Epithelial cell of proximal tubule (primary cell): ENCODE measurements at regions not wholly inside any gene's neighbourhood (a gene's known extent, or its start where the extent isn't known, plus 50 kb on each side); places are given as distances from the start of the nearest gene placed in this dataset.

Source experiments
- DNase-seq: peaks from one replicate; pipeline ENCODE4 v3.0.0-alpha.2; 2011; ENCODE audit warnings: low read depth
- H3K4me3 ChIP-seq: 2 replicates; pipeline ENCODE4 v1.5.1; 2011; ENCODE audit warnings: low read depth, mild to moderate bottlenecking, low read length
- CTCF ChIP-seq: conservative IDR thresholded peaks from 2 replicates; pipeline ENCODE4 v1.5.1; 2012; ENCODE audit warnings: low read depth, mild to moderate bottlenecking, low read length

GRCh38 chr2:204277226-204277625, 268.0 kb upstream of the PARD3B start:
- DNase-seq: no peak
- no peak overlapping the region for H3K4me3 ChIP-seq
- no peak for TF ChIP-seq CTCF

GRCh38 chr2:204278454-204278853, 266.8 kb upstream of the PARD3B start:
- TF ChIP-seq CTCF: no peak
- DNase-seq: no peak
- no peak overlapping the region for H3K4me3 ChIP-seq

- TF ChIP-seq CTCF: no peak
- no peak overlapping the region for H3K4me3 ChIP-seq
- DNase-seq: no peak
Measured at GRCh38 chr2:204279819-204280218, 265.5 kb upstream of the PARD3B start.

GRCh38 chr2:204280262-204280668, 265.0 kb upstream of the PARD3B start:
- DNase-seq: no peak
- H3K4me3 ChIP-seq: no peak overlapping the region
- no peak for TF ChIP-seq CTCF

GRCh38 chr2:204282081-204282480, 263.2 kb upstream of the PARD3B start:
- H3K4me3 ChIP-seq: no peak overlapping the region
- TF ChIP-seq CTCF: no peak

GRCh38 chr2:204282525-204282924, 262.8 kb upstream of the PARD3B start:
- peak; percentile 70 for DNase-seq
- H3K4me3 ChIP-seq: no peak overlapping the region
- no peak for TF ChIP-seq CTCF

More at GRCh38 chr2:204282081-204282480, 263.2 kb upstream of the PARD3B start:
- no peak for DNase-seq

GRCh38 chr2:204289066-204289465, 256.2 kb upstream of the PARD3B start:
- H3K4me3 ChIP-seq: no peak overlapping the region
- TF ChIP-seq CTCF: no peak
- no peak for DNase-seq
